ENCODE measurements at regions not wholly inside any gene's neighbourhood (a gene's known extent, or its start where the extent isn't known, plus 50 kb on each side); places are given as distances from the start of the nearest gene placed in this dataset.

DNA sequence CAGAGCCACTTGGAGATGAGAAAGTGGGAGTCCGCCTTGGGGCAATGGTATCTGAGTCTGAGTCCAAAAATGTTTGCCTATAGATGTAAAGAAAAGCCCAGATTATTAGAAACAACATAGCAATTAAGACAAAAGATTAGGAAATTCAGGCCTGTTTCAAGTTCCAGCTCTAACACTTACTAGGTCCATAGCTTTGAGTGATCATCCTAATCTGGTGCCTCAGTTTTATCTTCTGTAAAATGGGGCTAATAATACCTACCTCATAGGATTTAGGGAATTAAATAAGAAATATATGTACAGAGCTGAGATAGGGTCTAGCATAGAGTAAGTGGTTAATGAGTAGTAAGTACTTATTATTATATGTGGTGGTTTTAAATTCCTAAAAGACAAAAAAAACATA lies 58.6 kb upstream of the NLK start:
- no peak for TF ChIP-seq POLR2AphosphoS5 (IDR thresholded peaks at IDR 0.05; ENCODE audit: low read depth, low read length)
- TF ChIP-seq, protein P1, sequence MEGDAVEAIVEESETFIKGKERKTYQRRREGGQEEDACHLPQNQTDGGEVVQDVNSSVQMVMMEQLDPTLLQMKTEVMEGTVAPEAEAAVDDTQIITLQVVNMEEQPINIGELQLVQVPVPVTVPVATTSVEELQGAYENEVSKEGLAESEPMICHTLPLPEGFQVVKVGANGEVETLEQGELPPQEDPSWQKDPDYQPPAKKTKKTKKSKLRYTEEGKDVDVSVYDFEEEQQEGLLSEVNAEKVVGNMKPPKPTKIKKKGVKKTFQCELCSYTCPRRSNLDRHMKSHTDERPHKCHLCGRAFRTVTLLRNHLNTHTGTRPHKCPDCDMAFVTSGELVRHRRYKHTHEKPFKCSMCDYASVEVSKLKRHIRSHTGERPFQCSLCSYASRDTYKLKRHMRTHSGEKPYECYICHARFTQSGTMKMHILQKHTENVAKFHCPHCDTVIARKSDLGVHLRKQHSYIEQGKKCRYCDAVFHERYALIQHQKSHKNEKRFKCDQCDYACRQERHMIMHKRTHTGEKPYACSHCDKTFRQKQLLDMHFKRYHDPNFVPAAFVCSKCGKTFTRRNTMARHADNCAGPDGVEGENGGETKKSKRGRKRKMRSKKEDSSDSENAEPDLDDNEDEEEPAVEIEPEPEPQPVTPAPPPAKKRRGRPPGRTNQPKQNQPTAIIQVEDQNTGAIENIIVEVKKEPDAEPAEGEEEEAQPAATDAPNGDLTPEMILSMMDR (IDR thresholded peaks at IDR 0.05): no peak
- no peak for TF ChIP-seq SIN3A (IDR thresholded peaks at IDR 0.05; ENCODE audit: borderline replicate concordance, insufficient read depth, low read depth, low read length)
- TF ChIP-seq, protein P2, sequence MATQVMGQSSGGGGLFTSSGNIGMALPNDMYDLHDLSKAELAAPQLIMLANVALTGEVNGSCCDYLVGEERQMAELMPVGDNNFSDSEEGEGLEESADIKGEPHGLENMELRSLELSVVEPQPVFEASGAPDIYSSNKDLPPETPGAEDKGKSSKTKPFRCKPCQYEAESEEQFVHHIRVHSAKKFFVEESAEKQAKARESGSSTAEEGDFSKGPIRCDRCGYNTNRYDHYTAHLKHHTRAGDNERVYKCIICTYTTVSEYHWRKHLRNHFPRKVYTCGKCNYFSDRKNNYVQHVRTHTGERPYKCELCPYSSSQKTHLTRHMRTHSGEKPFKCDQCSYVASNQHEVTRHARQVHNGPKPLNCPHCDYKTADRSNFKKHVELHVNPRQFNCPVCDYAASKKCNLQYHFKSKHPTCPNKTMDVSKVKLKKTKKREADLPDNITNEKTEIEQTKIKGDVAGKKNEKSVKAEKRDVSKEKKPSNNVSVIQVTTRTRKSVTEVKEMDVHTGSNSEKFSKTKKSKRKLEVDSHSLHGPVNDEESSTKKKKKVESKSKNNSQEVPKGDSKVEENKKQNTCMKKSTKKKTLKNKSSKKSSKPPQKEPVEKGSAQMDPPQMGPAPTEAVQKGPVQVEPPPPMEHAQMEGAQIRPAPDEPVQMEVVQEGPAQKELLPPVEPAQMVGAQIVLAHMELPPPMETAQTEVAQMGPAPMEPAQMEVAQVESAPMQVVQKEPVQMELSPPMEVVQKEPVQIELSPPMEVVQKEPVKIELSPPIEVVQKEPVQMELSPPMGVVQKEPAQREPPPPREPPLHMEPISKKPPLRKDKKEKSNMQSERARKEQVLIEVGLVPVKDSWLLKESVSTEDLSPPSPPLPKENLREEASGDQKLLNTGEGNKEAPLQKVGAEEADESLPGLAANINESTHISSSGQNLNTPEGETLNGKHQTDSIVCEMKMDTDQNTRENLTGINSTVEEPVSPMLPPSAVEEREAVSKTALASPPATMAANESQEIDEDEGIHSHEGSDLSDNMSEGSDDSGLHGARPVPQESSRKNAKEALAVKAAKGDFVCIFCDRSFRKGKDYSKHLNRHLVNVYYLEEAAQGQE (IDR thresholded peaks at IDR 0.05; ENCODE audit: insufficient read depth in 1 of 2, low read depth in 2 of 2, low read length in 1 of 2): no peak
